Glomerular visceral epithelial cell (primary cell): ENCODE measurements at regions not wholly inside any gene's neighbourhood (a gene's known extent, or its start where the extent isn't known, plus 50 kb on each side); places are given as distances from the start of the nearest gene placed in this dataset.
A peak's percentile ranks its signal among the peaks of the same experiment; 100 is the strongest.

Experiments used
- DNase-seq: peaks from one replicate; pipeline ENCODE4 v3.0.0-alpha.2; 2016; ENCODE audit errors: extremely low spot score

DNA sequence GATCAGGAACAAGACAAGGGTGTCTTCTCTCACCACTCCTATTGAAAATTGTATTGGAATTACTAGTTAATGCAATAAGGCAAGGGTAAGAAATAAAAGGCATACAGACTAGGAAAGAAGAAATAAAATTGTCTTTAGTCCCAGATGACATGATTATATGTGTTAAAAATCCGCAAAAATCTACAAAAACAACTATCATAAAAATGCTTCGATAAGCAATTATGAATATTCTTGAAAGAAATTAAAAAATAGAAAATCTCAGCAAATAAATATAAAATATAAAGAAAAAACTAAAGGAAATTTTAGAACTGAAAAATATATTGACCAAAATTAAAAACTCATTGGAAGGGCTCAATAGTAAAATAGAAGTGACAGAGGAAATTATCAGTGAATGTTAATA, 243.3 kb downstream of the ZNF674 start:
- no peak for DNase-seq

DNA sequence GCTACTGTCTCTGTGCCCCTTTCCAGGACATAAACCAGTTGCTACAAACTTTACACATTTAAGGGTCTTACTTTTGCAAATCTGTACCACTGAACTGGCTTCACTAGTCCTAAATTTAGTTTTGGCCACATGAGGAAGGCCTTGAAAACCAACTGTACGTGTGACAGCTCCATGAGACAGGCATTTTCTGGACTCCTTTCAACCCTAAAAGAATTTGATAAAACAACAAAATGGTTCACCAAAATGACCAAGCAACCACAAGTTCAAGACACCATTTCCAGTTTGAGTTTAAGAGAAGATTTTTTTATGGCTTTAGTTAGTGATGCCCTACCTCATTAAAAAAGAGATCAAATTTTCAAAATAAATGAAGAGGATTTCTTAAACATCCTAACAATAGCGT, 246.4 kb downstream of the ZNF674 start:
- peak; percentile 33 for DNase-seq

DNA sequence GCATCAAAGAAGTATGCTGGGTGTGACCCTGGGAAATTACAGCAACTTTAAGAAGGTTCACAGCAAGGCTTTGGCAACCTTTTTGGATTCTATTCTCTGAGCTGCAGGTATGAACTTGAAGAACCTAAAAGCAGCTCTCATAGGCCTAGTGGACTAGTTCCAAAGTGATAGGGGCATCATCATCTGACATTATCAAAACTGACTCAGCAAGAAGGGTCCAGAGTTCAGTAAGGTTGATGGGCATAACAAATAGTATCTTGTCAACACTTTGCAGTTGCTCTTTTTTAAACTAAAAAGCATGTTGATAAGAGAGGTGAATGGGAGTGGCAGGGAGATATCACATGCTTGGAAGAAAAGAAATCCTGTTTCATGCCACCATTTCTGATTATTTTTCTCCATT, 249.3 kb downstream of the ZNF674 start:
- no peak for DNase-seq

DNA sequence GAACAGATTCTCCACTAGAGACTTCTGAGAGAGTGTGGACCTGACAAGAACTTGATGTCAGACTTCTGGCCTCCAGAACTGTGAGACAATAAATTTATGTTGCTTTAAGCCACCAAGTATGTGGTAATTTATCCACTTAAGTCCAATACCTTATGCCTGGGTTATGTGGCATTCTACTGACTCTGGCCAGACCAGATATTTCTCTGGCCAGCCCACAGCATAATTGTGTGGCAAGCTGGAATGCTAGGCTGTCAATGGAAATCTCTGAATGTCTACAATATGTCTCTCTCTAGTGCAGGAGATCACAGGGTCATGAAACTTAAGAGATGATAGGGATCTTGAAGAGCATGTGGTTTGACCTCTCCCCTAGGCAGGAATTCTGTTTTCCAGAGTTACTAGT, 251.0 kb downstream of the ZNF674 start:
- DNase-seq = peak; percentile 21

DNA sequence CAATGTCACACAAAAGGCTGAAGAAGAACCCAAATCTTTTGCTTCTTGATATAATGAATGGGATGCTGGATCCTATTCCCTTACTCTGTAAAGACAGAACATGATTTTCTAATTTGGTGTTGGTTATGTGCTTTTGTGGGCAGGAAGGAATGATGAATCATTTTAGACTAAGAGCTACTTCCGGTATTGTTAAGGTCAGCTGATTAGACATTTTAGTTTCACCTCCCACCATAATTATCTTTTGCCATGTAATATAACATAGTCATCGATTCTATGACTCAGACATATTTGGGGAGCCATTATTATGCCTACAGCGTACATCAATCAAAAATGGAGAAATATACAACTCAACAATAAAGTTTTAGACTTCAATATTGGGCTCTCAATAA, 265.3 kb downstream of the ZNF674 start:
- DNase-seq = peak; percentile 13

DNA sequence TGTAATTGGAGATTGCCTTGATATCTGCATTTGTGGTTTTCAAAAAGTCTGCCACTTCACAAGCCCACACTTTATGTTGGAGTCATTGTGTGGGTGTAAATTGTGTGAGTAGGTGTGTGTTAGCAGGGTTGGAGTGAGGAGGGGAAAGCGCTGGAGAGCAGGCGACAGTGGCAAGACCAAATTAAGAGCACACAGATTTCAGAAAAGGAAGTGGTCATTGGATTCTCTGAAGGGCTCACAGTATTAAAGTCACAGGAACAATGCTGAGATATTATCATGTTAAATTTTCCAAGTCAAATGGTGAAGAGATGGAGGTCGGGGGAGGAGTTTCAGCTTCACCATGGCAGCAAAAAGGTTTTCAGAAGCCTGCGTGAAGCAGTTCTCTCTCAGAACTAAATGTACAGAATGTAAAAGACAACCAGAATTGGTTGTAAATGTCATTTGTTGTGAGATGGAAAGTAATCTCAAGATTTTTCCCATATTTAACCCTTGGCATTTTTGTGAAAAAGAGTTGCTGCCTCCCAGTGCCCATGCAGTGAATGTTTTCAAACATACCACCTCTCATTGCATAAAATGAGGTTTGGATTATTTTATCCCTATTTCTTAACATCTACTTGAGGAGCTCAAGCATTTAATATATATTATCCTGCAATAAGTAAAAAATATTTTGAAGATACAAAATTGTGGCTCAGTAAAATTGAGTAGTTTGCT, 265.9 kb downstream of the ZNF674 start:
- DNase-seq = no peak

DNA sequence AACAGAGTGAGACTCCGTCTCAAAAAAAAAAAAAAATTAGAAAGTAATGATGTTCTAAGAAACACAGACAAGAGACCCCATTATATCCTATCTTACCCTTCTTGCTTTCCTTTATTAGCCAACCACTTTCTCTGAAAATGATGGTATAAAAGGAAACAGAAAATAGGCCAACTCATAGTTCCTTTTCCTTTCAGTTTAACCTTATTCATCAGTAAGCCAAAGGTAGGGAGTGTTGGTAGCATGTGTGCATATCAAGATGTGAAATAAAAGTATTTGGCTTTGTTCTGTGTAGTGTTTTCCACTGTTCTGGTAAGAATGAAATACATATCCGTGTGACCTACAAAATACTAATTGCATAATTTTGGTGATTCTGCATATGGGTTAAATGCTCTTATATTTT, 266.6 kb downstream of the ZNF674 start:
- no peak for DNase-seq

DNA sequence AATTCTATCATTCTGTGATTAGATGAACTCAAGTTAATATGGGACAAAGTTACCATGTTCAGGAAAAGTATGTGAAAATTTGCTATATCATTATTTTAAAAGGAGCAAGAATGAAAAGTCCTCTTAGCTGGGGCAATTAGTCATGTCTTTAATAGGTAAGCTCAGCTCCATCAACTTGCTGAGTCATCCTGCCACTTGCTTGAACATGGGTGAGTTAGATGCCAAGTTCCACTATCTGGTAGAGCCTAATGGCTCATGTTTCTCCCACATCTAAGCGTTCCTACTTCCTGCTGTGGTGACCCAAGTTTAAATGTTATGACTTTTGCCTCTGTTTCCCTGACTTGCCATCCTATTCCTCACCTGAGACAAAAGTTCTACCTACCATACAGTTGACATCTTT, 276.8 kb downstream of the ZNF674 start:
- DNase-seq = peak; percentile 68

DNA sequence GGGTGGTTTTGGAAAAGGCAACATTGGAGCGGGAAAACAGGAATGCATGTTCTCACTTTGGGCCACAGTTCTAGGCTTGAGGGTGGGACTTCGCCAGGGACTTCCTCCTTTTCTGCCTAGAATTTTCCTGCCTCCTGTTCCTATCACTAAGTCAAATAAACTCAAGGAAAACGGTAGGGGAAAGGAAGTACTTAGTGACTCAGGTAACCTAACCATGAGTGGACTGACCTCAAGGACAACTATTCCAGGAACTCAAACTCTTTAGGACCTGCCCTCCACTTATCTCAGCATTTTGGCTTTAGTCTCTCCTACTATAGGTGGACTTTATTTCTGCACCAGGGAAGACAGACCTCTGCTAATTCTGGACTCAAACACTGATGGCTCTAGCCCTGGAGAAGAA, 281.7 kb downstream of the ZNF674 start:
- peak; percentile 16 for DNase-seq

DNA sequence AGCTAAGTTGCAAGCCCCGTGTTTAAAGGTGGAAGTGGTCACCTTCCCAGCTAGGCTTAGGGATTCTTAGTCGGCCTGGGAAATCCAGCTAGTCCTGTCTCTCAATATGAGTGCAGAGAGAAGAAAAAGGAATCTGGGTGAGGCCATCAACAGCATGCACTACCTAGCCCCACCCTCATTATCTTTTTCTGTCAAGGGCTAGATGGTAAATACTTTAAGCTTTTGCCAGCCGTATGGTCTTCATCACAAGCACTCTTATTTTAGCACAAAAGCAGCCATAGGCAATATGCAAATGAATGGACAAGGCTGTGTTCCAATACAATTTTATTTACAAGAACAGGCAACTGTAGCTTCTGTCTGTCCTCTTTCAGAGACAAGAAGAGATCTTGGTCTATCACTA, 282.9 kb downstream of the ZNF674 start:
- DNase-seq = no peak

DNA sequence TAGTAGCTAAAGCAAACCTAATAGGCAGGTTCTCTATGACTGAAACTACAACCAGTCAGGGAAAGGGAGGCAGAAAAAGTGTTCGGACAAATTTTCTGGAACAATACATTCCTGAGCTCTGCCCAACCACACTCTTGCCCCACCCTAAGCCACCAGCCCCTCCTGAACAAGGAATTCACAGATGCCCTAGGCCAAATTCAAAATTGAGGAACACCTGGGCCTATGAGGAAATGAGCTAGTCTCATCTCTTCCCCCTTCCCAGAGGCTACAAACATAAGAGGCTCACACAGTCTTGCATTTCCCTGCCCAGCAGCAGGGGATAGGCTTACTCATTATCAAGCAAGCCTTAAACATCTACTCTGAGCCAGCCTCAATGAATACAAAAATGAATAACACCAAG, 284.7 kb downstream of the ZNF674 start:
- no peak for DNase-seq

DNA sequence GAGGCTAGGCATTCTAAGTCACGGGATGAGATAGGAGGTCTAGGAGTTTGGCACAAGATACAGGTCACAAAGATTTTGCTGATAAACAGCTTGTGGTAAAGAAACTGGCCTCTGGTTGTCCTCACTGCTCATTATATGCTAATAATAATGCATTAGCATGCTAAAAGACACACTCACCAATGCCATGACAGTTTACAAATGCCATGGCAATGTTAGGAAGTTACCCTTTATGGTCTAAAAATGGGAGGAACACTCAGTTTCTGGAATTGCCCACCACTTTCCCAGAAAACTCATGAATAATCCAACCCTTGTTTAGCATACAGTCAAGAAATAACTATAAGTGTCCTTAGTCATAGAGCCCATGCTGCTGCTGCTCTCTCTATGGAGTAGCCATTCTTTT, 286.9 kb downstream of the ZNF674 start:
- DNase-seq = no peak

DNA sequence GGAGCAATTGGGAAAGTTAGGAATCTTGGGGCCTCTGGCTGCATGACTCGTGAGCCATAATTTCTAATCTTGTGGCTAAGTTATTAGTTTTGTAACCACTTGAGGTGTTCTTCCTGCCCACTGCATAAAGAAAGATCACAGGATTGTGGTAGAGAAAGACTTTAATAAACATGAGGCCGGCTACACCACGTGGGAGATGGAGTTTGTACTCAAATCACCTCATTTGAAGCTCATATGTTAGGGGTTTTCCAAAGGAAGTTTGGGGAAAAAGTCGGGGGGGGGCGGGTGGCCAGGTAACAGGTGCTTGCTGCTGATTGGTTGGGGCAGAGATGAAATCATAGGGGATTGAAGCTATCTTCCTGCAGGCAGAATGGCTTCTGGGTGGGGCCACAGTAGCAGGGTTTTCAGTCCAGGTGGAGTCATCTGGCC, 287.8 kb downstream of the ZNF674 start:
- DNase-seq = peak; percentile 54

DNA sequence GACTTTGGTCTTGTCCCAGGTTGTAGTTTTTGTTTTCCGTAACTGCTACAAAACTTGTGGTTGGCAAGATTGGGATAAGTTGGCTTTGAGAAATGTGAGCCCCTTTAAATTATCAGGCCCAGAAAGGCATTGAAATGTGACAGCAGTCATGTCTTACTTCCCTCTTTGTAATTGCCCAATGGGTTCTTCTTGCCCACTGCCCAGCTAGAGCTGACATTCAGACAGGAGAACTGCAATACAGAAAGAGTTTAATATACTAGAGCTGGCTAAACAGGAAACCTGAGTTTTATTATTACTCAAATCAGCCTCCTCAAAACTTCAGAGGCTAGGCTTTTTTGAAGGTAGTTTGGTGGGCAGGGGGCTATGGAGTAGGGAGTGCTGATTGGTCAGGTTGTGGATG, 288.3 kb downstream of the ZNF674 start:
- DNase-seq = no peak

DNA sequence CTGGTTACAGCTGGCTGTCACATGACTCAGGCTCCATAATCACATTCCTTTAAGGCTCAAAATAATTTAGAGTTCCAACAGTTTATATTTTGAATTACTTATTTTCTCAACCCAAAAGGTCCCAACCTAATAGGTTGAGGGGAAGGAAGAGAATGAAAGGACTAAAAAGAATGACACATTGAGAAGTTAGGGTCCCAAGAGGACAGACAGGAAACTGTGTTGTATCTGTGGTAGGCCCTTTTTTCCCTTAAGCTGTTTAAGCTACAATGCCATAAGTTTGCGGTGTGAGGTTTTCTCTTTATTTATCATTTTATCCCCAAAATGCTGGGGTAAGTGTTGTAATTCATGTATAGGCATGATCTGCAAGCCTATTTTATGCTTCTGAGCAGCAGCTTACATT, 290.2 kb downstream of the ZNF674 start:
- no peak for DNase-seq

DNA sequence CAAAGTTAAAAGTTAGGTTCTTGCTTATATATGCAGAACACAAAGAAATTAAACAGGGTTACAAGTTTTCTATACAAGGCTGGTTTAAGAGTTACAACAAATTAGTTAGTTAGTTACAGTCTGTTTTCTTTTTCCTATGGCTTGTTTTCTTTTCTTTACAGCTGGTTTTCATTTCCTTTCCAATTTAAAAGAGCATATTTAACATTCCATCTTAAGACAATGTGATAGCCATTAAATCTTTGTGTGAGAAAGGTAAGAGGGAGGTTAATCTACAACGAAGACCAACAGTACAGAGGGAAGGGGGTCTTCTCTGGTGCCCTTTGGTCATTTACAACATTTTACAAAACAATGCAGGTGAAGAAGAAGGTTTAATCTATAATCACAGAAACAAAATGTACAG, 290.6 kb downstream of the ZNF674 start:
- no peak for DNase-seq

DNA sequence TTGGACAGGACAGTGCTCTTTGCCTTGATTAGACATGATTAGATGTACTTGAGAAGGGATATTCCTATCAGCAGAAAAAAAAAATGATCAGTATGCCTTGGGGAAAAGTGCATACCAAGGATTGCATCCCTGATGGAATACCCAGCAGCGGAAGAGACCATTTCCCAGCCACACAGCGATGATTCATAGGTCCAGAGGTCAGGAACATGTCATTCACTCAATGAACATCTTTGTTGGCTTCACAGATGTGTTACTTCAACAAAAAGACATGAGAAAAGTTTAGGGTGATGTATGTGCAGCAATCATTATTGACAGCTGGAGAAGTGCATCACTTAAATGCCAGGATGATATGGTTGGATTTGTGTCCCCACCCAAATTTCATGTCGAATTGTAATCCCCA, 293.5 kb downstream of the ZNF674 start:
- peak; percentile 48 for DNase-seq

DNA sequence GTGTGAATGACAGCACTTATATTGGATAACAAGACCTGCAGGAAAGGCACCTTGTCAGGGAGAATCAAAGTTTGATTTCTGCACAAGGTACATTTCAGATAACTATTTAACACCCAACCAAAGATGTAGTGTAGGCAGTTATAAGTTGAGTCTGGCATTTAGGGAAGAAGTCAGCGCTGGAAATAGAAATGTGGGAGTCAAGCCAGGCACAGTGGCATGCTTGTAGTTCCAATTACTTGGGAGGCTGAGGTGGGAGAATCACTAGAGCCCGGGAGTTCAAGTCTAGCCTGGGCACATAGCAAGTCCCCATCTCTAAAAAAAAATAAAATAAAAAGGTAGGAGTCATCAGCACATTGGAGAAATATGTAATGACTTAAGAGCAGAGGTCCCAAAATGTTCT, 295.1 kb downstream of the ZNF674 start:
- no peak for DNase-seq

DNA sequence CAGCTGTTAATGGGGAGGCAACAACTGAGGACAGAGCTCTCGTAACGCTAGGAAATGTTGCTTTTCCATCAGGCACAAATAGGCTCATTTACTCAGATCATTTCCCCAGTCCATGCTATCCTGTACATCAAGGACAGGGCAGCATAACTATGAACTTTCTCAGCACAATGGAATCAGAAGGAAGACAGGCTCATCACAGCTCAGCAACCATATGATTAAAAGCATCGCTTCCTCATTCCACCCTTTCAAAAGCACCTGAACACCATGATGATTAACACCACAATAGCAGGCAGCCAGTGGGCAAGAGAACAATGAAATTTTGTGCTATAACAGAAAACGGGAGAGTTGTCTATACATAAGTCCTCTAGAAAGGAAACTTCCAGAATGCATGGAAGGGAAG, 297.8 kb downstream of the ZNF674 start:
- DNase-seq = no peak

DNA sequence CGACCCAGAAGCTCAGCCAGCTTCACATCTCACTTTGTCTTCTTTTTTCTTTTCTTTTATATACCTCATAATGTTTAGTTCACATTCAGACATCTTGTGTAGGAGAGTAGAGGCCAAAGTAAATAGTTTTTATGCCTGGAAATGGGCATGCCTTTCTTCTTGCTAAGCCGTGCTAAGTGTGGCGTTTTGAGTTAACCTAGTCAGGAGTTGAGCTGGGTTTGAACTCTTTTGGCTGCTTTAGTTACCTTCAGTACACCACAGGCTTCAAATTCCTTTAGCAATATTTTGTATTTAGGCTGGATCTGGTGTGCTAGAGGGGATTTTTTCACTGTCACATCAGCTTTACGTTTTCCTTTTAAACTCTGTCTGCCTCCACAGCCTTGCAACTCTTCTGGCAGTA, 300.8 kb downstream of the ZNF674 start:
- no peak for DNase-seq

DNA sequence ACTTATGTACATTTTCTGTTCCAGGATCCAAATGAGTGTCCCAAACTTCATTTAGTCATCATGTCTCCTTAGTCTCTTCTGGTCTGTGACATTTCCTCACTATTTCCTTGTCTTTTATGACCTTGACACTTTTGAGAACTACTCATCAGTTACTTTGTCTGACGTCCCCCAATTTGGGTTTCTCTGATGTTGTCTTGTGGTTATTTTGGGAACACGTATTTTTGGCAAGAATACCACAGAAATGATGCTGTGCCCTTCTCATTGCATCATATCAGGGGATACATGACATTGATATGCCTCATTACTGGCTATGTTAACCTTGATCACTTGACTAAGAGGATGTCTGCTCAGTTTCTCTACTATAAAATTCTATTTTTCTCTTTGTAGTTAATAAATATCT, 308.8 kb downstream of the ZNF674 start:
- DNase-seq = no peak

DNA sequence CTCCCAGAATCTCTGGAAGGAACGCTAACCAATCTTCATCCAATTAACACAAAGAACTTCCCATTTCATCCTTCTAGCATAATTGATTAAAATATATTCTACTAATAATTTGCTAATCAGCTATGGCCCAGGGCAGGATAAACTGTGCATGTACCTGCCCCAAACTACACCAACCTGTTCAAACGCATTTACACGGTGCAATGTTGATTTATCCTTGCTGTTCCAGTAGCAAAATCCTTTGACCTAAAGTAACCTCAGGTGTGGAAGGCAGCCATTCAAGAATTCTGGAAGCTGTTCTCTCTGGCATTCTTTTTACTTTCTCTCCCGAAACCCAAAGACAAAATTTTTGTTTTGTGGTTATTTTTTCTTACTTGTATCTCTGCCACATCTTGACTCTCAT, 309.4 kb downstream of the ZNF674 start:
- no peak for DNase-seq

DNA sequence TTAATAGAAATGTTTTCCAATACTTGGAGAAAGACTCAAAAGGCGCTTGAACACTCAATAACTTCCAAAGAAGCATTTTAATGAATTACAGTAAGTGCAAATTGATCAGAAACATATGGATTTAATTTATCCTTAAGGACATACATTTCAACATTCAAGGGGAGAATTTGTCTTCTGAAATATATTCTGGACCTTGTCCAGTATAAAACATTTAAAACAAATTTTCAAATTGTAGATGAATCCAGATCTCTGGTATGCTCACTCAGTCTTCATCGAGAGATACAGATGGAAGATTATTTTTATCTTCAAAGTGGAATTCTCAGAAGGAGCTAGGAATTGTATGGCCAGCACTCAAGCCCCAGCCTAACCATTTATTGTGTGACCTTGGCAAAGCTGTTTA, 310.4 kb downstream of the ZNF674 start:
- DNase-seq = no peak

DNA sequence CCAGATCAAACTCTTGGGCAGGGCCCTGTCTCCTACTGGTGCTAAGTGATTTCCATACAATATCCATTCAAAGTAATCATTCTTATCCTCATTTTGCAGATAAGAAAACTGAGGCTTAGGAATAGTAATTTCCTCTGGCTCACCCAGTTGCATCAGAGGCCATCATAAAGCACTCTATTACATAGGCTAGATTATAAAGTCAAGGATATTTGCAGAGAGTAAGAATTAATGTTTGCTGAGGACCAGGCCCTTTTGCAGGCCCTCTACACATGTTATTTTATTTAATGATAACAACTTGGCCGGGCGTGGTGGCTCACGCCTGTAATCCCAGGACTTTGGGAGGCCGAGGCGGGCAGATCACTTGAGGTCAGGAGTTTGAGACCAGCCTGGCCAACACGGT, 316.8 kb downstream of the ZNF674 start:
- no peak for DNase-seq
